ENCODE measurements at regions not wholly inside any gene's neighbourhood (a gene's known extent, or its start where the extent isn't known, plus 50 kb on each side); places are given as distances from the start of the nearest gene placed in this dataset.

- TF ChIP-seq CTCF (IDR thresholded peaks at IDR 0.05) (no peak), POLR2A (IDR thresholded peaks at IDR 0.05) (no peak)
These were observed 560.5 kb downstream of the PKHD1 start for GRCh38 chr6:51526922-51527321.

Data from heart left ventricle (tissue), 13 donors.